ENCODE measurements at regions not wholly inside any gene's neighbourhood (a gene's known extent, or its start where the extent isn't known, plus 50 kb on each side); places are given as distances from the start of the nearest gene placed in this dataset.

GRCh38 chr7:35581605-35582210 lies 113.2 kb downstream of the HERPUD2 start:
- TF ChIP-seq CTCF (IDR thresholded peaks at IDR 0.05; ENCODE audit: low read length), result no peak
- no peak for TF ChIP-seq EZH2 (IDR thresholded peaks at IDR 0.05; ENCODE audit: borderline replicate concordance, low read length)

Measured in OCI-LY1 (cell line).